GM21786 (cell line): ENCODE measurements at regions not wholly inside any gene's neighbourhood (a gene's known extent, or its start where the extent isn't known, plus 50 kb on each side); places are given as distances from the start of the nearest gene placed in this dataset.

Experiments
- ATAC-seq: cut with Tn5 transposase; IDR thresholded peaks from one replicate; pipeline ENCODE4 v1.9.1; 2021; ENCODE audit not compliant: unreplicated experiment

GRCh38 chr2:71277536-71278103, 50.7 kb upstream of the PAIP2B start:
- peak; percentile 34 for ATAC-seq

DNA sequence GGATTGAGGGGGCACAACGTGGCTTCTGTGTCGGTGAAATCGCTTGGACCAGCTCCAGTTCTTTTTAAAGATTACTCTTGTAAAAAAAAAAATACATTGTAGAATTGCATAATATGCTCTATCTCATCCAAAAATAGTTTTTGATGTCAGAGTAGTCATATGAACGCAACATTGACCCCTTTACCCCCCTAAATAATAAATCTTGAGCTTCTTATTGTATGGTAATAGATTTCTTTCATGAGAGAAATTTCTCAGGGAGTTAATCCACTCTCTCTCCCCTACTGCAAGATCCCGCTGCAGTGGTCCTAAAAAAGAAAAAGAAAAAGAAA, 50.2 kb upstream of the PAIP2B start:
- no peak for ATAC-seq

DNA sequence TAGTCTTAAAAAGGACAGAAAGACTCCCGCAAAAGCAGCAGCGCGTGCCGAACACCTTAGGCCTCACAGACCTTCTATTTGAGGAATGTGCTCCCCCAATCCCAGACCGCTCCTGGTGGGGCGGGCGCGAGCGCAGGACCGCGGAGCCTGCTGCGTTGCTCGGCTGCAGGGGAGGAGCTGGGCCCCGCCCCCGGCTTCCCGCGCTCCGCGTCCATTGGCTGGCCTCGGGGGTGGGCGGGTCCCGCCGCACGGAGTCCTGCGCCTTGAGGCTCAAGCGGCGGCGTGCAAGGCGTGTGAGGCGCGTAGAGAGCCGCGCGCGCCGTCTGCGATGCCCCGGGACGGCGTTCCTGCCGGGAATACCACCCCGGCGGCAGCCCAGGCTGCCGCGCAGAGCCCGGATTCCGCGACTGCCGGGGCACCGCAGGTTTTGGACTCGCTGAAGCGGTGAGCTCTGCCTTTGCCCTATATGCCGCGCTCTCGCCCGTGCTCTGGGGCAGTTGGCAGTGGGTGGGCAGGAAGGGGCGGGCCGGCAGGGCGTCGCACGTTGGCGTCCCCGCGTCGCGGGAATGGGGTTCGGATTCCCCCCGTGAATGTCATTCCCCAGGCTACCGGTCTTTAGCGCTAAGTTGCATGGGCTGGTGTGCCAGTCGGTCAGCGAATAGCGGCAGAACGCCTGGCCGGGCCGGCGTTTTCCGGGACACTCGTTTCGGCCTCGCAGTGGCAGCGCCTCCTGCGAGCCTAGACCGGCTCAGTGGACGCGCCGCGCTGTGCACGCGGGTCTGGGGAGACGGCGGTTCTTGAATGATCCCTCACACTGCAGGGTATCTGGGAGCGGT, 49.6 kb upstream of the PAIP2B start:
- peak; percentile 93 for ATAC-seq
